ENCODE measurements at regions not wholly inside any gene's neighbourhood (a gene's known extent, or its start where the extent isn't known, plus 50 kb on each side); places are given as distances from the start of the nearest gene placed in this dataset.

DNA sequence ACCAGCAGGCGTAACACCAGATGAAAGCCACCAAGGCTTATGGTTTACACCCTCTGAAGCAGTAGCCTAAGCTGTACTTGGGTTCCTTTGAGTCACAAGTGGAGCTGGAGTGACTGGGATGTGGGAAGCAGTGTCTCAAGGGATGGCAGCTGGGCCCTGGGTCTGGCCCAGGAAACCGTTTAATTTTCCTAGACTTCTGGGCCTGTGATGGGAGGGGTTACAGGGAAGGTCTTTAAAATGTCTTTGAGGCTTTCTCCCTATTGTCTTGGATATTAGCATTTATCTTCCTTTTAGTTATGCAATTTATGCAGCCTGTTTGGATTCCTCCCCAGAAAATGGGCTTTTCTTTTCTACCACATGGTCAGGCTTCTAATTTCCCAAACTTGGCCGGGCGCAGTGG, 568.2 kb downstream of the ANKRD7 start (continued):
- TF ChIP-seq, protein P1, sequence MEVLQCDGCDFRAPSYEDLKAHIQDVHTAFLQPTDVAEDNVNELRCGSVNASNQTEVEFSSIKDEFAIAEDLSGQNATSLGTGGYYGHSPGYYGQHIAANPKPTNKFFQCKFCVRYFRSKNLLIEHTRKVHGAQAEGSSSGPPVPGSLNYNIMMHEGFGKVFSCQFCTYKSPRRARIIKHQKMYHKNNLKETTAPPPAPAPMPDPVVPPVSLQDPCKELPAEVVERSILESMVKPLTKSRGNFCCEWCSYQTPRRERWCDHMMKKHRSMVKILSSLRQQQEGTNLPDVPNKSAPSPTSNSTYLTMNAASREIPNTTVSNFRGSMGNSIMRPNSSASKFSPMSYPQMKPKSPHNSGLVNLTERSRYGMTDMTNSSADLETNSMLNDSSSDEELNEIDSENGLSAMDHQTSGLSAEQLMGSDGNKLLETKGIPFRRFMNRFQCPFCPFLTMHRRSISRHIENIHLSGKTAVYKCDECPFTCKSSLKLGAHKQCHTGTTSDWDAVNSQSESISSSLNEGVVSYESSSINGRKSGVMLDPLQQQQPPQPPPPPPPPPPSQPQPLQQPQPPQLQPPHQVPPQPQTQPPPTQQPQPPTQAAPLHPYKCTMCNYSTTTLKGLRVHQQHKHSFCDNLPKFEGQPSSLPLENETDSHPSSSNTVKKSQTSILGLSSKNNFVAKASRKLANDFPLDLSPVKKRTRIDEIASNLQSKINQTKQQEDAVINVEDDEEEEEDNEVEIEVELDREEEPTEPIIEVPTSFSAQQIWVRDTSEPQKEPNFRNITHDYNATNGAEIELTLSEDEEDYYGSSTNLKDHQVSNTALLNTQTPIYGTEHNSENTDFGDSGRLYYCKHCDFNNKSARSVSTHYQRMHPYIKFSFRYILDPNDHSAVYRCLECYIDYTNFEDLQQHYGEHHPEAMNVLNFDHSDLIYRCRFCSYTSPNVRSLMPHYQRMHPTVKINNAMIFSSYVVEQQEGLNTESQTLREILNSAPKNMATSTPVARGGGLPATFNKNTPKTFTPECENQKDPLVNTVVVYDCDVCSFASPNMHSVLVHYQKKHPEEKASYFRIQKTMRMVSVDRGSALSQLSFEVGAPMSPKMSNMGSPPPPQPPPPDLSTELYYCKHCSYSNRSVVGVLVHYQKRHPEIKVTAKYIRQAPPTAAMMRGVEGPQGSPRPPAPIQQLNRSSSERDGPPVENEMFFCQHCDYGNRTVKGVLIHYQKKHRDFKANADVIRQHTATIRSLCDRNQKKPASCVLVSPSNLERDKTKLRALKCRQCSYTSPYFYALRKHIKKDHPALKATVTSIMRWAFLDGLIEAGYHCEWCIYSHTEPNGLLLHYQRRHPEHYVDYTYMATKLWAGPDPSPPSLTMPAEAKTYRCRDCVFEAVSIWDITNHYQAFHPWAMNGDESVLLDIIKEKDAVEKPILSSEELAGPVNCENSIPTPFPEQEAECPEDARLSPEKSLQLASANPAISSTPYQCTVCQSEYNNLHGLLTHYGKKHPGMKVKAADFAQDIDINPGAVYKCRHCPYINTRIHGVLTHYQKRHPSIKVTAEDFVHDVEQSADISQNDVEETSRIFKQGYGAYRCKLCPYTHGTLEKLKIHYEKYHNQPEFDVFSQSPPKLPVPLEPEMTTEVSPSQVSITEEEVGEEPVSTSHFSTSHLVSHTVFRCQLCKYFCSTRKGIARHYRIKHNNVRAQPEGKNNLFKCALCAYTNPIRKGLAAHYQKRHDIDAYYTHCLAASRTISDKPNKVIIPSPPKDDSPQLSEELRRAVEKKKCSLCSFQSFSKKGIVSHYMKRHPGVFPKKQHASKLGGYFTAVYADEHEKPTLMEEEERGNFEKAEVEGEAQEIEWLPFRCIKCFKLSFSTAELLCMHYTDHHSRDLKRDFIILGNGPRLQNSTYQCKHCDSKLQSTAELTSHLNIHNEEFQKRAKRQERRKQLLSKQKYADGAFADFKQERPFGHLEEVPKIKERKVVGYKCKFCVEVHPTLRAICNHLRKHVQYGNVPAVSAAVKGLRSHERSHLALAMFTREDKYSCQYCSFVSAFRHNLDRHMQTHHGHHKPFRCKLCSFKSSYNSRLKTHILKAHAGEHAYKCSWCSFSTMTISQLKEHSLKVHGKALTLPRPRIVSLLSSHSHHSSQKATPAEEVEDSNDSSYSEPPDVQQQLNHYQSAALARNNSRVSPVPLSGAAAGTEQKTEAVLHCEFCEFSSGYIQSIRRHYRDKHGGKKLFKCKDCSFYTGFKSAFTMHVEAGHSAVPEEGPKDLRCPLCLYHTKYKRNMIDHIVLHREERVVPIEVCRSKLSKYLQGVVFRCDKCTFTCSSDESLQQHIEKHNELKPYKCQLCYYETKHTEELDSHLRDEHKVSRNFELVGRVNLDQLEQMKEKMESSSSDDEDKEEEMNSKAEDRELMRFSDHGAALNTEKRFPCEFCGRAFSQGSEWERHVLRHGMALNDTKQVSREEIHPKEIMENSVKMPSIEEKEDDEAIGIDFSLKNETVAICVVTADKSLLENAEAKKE (CRISPR knock-in tag; IDR thresholded peaks at IDR 0.05) = no peak
- TF ChIP-seq EZH2 (IDR thresholded peaks at IDR 0.05; ENCODE audit: low read depth, unreplicated experiment) (no peak), EZH2phosphoT487 (IDR thresholded peaks at IDR 0.05; ENCODE audit: unreplicated experiment) (no peak), NANOG (IDR thresholded peaks at IDR 0.05; ENCODE audit: borderline replicate concordance) (no peak), JUNB (IDR thresholded peaks at IDR 0.05; ENCODE audit: unreplicated experiment) (no peak), ZNF114 (CRISPR knock-in tag; IDR thresholded peaks at IDR 0.05) (no peak)

DNA sequence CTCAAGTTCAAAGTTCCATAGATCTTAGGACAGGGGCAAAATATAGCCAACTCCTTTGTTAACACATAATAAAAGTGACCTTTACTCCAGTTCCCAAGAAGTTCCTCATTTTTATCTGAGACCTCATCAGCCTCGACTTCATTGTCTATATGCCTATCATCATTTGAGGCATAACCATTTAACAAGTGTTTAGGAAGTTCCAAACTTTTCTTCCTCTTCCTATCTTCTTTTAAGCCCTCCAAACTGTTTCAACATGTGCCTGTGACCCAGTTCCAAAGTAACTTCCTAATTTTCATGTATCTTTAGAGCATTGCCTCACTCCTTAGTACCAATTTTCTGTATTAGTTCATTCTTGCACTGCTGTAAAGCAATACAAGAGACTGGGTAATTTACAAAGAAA, 569.1 kb downstream of the ANKRD7 start:
- peaks cover 3% of the 10 kb centered on the region for H3K27me3 Mint-ChIP-seq (ENCODE audit: insufficient read depth, low read depth, poor library complexity)
- H3K9me3 Mint-ChIP-seq = no peaks in the 10 kb centered on the region
- 0 out of 2 replicates have a peak, but pooled peaks cover 5% of the 10 kb centered on the region for H3K4me1 ChIP-seq (ENCODE audit: insufficient read depth)
- no peak overlapping the region for H3K27ac Mint-ChIP-seq
- no peak overlapping the region for H3K27ac ChIP-seq (ENCODE audit: low read depth)
- TF ChIP-seq, protein P2, sequence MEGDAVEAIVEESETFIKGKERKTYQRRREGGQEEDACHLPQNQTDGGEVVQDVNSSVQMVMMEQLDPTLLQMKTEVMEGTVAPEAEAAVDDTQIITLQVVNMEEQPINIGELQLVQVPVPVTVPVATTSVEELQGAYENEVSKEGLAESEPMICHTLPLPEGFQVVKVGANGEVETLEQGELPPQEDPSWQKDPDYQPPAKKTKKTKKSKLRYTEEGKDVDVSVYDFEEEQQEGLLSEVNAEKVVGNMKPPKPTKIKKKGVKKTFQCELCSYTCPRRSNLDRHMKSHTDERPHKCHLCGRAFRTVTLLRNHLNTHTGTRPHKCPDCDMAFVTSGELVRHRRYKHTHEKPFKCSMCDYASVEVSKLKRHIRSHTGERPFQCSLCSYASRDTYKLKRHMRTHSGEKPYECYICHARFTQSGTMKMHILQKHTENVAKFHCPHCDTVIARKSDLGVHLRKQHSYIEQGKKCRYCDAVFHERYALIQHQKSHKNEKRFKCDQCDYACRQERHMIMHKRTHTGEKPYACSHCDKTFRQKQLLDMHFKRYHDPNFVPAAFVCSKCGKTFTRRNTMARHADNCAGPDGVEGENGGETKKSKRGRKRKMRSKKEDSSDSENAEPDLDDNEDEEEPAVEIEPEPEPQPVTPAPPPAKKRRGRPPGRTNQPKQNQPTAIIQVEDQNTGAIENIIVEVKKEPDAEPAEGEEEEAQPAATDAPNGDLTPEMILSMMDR (conservative IDR thresholded peaks at IDR 0.05; ENCODE audit: low read depth in 2 of 2) = no peak
- TF ChIP-seq CREB1 (CRISPR knock-in tag; IDR thresholded peaks at IDR 0.05; ENCODE audit: low read depth) (no peak), STAT1 (IDR thresholded peaks at IDR 0.05; ENCODE audit: unreplicated experiment) (no peak), POLR2AphosphoS5 (IDR thresholded peaks at IDR 0.05; ENCODE audit: low read depth) (no peak), ZNF331 (CRISPR knock-in tag; IDR thresholded peaks at IDR 0.05; ENCODE audit: low read depth) (no peak)
- H3K4me3 ChIP-seq = no peak overlapping the region
- ATAC-seq (no peak), DNase-seq (ENCODE audit: low spot score) (no peak)
- H3K27me3 ChIP-seq (ENCODE audit: insufficient read depth) = no peaks in the 10 kb centered on the region
- no peak overlapping the region for H3K4me3 Mint-ChIP-seq
- H3K36me3 Mint-ChIP-seq (ENCODE audit: low read depth) = no peaks in the 10 kb centered on the region
- no peaks in the 10 kb centered on the region for H4K20me1 ChIP-seq (replicated peaks; ENCODE audit: insufficient read depth)
- no peak overlapping the region for H3K4me2 ChIP-seq
- peaks cover 3% of the 10 kb centered on the region for H3K9me2 ChIP-seq (ENCODE audit: insufficient read depth)
- H3K36me3 ChIP-seq (ENCODE audit: insufficient read depth) = no peaks in the 10 kb centered on the region
- peaks cover 3% of the 10 kb centered on the region; the same call in 2 of the 3 replicates for H3K4me1 Mint-ChIP-seq
- 0 out of 2 replicates have a peak overlapping the region, but pooled peaks have one; percentile 18 for H2AFZ ChIP-seq
- no peaks in the 10 kb centered on the region for H3K79me2 ChIP-seq (replicated peaks; ENCODE audit: insufficient read depth)
- H3F3A ChIP-seq (replicated peaks; ENCODE audit: low read depth) = no peaks in the 10 kb centered on the region

All from GM23338 (cell line).